ENCODE measurements at regions not wholly inside any gene's neighbourhood (a gene's known extent, or its start where the extent isn't known, plus 50 kb on each side); places are given as distances from the start of the nearest gene placed in this dataset.
A peak's percentile ranks its signal among the peaks of the same experiment; 100 is the strongest.

- Histone ChIP-seq H3K27me3 (ENCODE audit: insufficient read depth, poor library complexity, severe bottlenecking) (no peaks in the 10 kb centered on the region), H3K4me1 (ENCODE audit: insufficient read depth, poor library complexity, severe bottlenecking) (no peaks in the 10 kb centered on the region), H3K36me3 (ENCODE audit: low read depth) (no peaks in the 10 kb centered on the region), H3K4me3 (ENCODE audit: severe bottlenecking) (no peak overlapping the region), H3K9me3 (ENCODE audit: severe bottlenecking) (no peaks in the 10 kb centered on the region), H3K27ac (ENCODE audit: poor library complexity, severe bottlenecking) (no peak overlapping the region)
- DNase-seq (ENCODE audit: low spot score), result no peak
- TF ChIP-seq CTCF (IDR thresholded peaks at IDR 0.05; ENCODE audit: poor library complexity, severe bottlenecking), result no peak
- no peak for ATAC-seq (ENCODE audit: low read depth)
These were observed 55.7 kb upstream of the JCAD start for GRCh38 chr10:30114881-30115625.

- H3K36me3 ChIP-seq (ENCODE audit: low read depth), result no peaks in the 10 kb centered on the region
- no peak for TF ChIP-seq CTCF (IDR thresholded peaks at IDR 0.05; ENCODE audit: poor library complexity, severe bottlenecking)
- no peak overlapping the region for H3K27ac ChIP-seq (ENCODE audit: poor library complexity, severe bottlenecking)
- DNase-seq (ENCODE audit: low spot score) (no peak), ATAC-seq (ENCODE audit: low read depth) (no peak)
- H3K4me3 ChIP-seq (ENCODE audit: severe bottlenecking), result no peak overlapping the region
- H3K9me3 ChIP-seq (ENCODE audit: severe bottlenecking), result no peaks in the 10 kb centered on the region
- H3K27me3 ChIP-seq (ENCODE audit: insufficient read depth, poor library complexity, severe bottlenecking), result no peaks in the 10 kb centered on the region
- H3K4me1 ChIP-seq (ENCODE audit: insufficient read depth, poor library complexity, severe bottlenecking), result no peaks in the 10 kb centered on the region
These were observed 55.0 kb upstream of the JCAD start for GRCh38 chr10:30114401-30114800.

GRCh38 chr10:30111340-30112022, 52.1 kb upstream of the JCAD start:
- H3K36me3 ChIP-seq (ENCODE audit: low read depth), result no peaks in the 10 kb centered on the region
- no peaks in the 10 kb centered on the region for H3K27me3 ChIP-seq (ENCODE audit: insufficient read depth, poor library complexity, severe bottlenecking)
- H3K4me1 ChIP-seq (ENCODE audit: insufficient read depth, poor library complexity, severe bottlenecking), result no peaks in the 10 kb centered on the region
- no peak for TF ChIP-seq CTCF (IDR thresholded peaks at IDR 0.05; ENCODE audit: poor library complexity, severe bottlenecking)
- H3K9me3 ChIP-seq (ENCODE audit: severe bottlenecking), result no peaks in the 10 kb centered on the region
- DNase-seq (ENCODE audit: low spot score), result no peak
- peak overlapping the region; percentile 47 for H3K27ac ChIP-seq (ENCODE audit: poor library complexity, severe bottlenecking)
- H3K4me3 ChIP-seq (ENCODE audit: severe bottlenecking), result no peak overlapping the region
- ATAC-seq (ENCODE audit: low read depth), result peak; percentile 70
